ENCODE measurements at regions not wholly inside any gene's neighbourhood (a gene's known extent, or its start where the extent isn't known, plus 50 kb on each side); places are given as distances from the start of the nearest gene placed in this dataset.

- Histone ChIP-seq H3K4me3 (ENCODE audit: low read length) (no peak overlapping the region), H3K79me2 (ENCODE audit: control insufficient read depth, low read length) (no peaks in the 10 kb centered on the region), H3K4me1 (ENCODE audit: control insufficient read depth, low read length) (peaks cover 9% of the 10 kb centered on the region), H3K27ac (ENCODE audit: low read depth, low read length) (no peak overlapping the region), H3K9me3 (ENCODE audit: control insufficient read depth, insufficient read depth, low read length) (no peaks in the 10 kb centered on the region), H3K9me2 (replicated peaks; ENCODE audit: control insufficient read depth, low read length) (no peaks in the 10 kb centered on the region), H3F3A (ENCODE audit: control insufficient read depth, insufficient read depth) (no peaks in the 10 kb centered on the region), H3K4me2 (ENCODE audit: low read length) (peak overlapping the region; percentile 10; the same call in 1 of the 2 replicates), H4K20me1 (ENCODE audit: control insufficient read depth, insufficient read depth, low read depth, low read length) (no peaks in the 10 kb centered on the region), H3K27me3 (ENCODE audit: control insufficient read depth, low read length) (peaks cover 9% of the 10 kb centered on the region), H3K36me3 (ENCODE audit: control insufficient read depth, low read length) (no peaks in the 10 kb centered on the region)
- TF ChIP-seq EZH2phosphoT487 (IDR thresholded peaks at IDR 0.05; ENCODE audit: borderline replicate concordance, low read length) (no peak), CTCF (IDR thresholded peaks at IDR 0.05; ENCODE audit: low read depth, low read length, poor library complexity, severe bottlenecking) (no peak)
Measured at GRCh38 chr18:47737956-47738355, 192.5 kb downstream of the SMAD2 start.

GRCh38 chr18:47737198-47737830 lies 193.1 kb downstream of the SMAD2 start:
- no peak overlapping the region for H3K4me3 ChIP-seq (ENCODE audit: low read length)
- H3K9me2 ChIP-seq (replicated peaks; ENCODE audit: control insufficient read depth, low read length), result no peaks in the 10 kb centered on the region
- no peak for TF ChIP-seq EZH2phosphoT487 (IDR thresholded peaks at IDR 0.05; ENCODE audit: borderline replicate concordance, low read length)
- H3K36me3 ChIP-seq (ENCODE audit: control insufficient read depth, low read length), result no peaks in the 10 kb centered on the region
- H3K9me3 ChIP-seq (ENCODE audit: control insufficient read depth, insufficient read depth, low read length), result no peaks in the 10 kb centered on the region
- no peaks in the 10 kb centered on the region for H4K20me1 ChIP-seq (ENCODE audit: control insufficient read depth, insufficient read depth, low read depth, low read length)
- H3K4me2 ChIP-seq (ENCODE audit: low read length), result no peak overlapping the region
- H3K27me3 ChIP-seq (ENCODE audit: control insufficient read depth, low read length), result peaks cover 9% of the 10 kb centered on the region
- no peaks in the 10 kb centered on the region for H3F3A ChIP-seq (ENCODE audit: control insufficient read depth, insufficient read depth)
- peaks cover 9% of the 10 kb centered on the region for H3K4me1 ChIP-seq (ENCODE audit: control insufficient read depth, low read length)
- H3K27ac ChIP-seq (ENCODE audit: low read depth, low read length), result no peak overlapping the region
- H3K79me2 ChIP-seq (ENCODE audit: control insufficient read depth, low read length), result no peaks in the 10 kb centered on the region

GRCh38 chr18:47736376-47737140 lies 193.9 kb downstream of the SMAD2 start:
- peaks cover 9% of the 10 kb centered on the region for H3K4me1 ChIP-seq (ENCODE audit: control insufficient read depth, low read length)
- no peaks in the 10 kb centered on the region for H3K36me3 ChIP-seq (ENCODE audit: control insufficient read depth, low read length)
- H4K20me1 ChIP-seq (ENCODE audit: control insufficient read depth, insufficient read depth, low read depth, low read length), result no peaks in the 10 kb centered on the region
- H3K4me2 ChIP-seq (ENCODE audit: low read length), result no peak overlapping the region
- H3K27me3 ChIP-seq (ENCODE audit: control insufficient read depth, low read length), result peaks cover 9% of the 10 kb centered on the region
- no peaks in the 10 kb centered on the region for H3F3A ChIP-seq (ENCODE audit: control insufficient read depth, insufficient read depth)
- no peak overlapping the region for H3K27ac ChIP-seq (ENCODE audit: low read depth, low read length)
- H3K9me3 ChIP-seq (ENCODE audit: control insufficient read depth, insufficient read depth, low read length), result no peaks in the 10 kb centered on the region
- no peak for TF ChIP-seq CTCF (IDR thresholded peaks at IDR 0.05; ENCODE audit: low read depth, low read length, poor library complexity, severe bottlenecking)
- TF ChIP-seq EZH2phosphoT487 (IDR thresholded peaks at IDR 0.05; ENCODE audit: borderline replicate concordance, low read length), result no peak
- no peaks in the 10 kb centered on the region for H3K9me2 ChIP-seq (replicated peaks; ENCODE audit: control insufficient read depth, low read length)
- no peaks in the 10 kb centered on the region for H3K79me2 ChIP-seq (ENCODE audit: control insufficient read depth, low read length)
- no peak overlapping the region for H3K4me3 ChIP-seq (ENCODE audit: low read length)

Measured in DOHH2 (cell line).